ENCODE measurements at regions not wholly inside any gene's neighbourhood (a gene's known extent, or its start where the extent isn't known, plus 50 kb on each side); places are given as distances from the start of the nearest gene placed in this dataset.
"Not testable (repeated sequence)": the region's sequence is repeated elsewhere in the genome, so short reads cannot be mapped to it uniquely, and the experiment has no call there.

DNA sequence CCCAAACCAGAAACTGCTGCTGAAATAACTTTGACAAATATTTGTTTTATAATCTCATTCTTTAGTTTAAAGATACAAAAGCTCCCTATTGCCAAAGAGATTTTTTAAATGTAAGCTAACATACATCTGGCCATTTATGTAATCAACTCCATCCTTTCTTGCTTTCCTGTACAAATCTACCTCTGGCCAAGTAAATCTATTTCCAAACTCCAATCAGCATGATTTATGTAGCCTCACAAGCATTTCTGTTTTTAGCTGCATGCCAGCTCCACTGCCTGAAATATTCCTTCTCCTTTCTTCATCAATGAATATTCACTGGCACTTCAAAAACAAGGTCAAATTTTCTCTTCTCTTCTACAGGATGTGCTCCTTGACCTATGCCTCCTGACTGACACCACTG lies 80.0 kb downstream of the SHOX2 start:
- no peak for DNase-seq

DNA sequence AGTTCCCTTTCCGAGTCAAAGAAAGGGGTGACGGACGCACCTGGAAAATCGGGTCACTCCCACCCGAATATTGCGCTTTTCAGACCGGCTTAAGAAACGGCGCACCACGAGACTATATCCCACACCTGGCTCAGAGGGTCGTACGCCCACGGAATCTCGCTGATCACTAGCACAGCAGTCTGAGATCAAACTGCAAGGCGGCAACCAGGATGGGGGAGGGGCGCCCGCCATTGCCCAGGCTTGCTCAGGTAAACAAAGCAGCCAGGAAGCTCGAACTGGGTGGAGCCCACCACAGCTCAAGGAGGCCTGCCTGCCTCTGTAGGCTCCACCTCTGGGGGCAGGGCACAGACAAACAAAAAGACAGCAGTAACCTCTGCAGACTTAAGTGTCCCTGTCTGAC lies 86.3 kb downstream of the SHOX2 start:
- DNase-seq = not testable (repeated sequence)

- DNase-seq = no peak
These were observed 87.8 kb downstream of the SHOX2 start for GRCh38 chr3:158018462-158018861.

DNA sequence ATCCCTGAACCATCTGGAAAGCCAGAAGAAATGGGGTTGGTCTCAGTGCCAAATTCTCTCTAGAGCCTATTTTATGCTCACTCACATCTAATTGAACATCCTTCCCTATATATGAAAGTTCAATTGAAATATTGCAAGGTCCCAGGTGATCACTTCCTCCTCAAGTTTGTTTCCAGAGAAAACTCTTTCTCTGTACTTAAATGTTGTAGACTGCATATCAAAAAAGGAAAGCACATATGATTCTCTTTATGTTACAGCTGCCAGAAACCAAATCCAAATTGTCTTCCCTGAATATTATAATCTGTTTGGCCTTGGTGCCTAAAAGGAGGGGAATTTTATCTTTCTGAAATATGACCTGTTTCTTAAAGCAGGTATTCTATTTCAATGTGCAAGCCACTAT lies 93.3 kb downstream of the SHOX2 start:
- no peak for DNase-seq

- no peak for DNase-seq
These were observed 100.7 kb downstream of the SHOX2 start for GRCh38 chr3:158005391-158006100.

DNA sequence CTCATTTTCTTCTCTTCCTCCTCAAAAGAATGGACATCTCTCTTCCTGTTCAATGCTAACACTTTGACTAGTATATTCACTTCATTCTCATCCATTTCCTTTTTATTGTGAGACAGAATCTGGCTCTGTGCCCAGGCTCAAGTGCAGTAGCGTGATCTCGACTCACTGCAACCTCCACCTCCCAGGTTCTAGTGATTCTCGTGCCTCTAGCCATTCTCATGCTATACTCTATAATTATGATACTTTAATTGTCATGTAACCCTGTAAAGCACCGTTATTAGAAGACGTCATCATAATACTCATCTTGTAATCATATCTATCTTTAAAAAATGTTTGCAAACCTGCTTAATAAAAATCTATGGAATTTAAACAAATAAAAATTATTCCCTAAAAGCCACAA lies 107.0 kb downstream of the SHOX2 start:
- DNase-seq = no peak

- DNase-seq = no peak
These were observed 123.9 kb downstream of the SHOX2 start for GRCh38 chr3:157982359-157982758.

GRCh38 chr3:157981819-157982218 lies 124.4 kb downstream of the SHOX2 start:
- no peak for DNase-seq

GRCh38 chr3:157979022-157979421 lies 127.2 kb downstream of the SHOX2 start:
- no peak for DNase-seq

- no peak for DNase-seq
These were observed 144.6 kb downstream of the SHOX2 start for GRCh38 chr3:157961665-157962064.

- DNase-seq = no peak
These were observed 147.8 kb downstream of the SHOX2 start for GRCh38 chr3:157958457-157958856.

- no peak for DNase-seq
These were observed 149.4 kb downstream of the SHOX2 start for GRCh38 chr3:157956850-157957249.

- no peak for DNase-seq
These were observed 150.0 kb downstream of the SHOX2 start for GRCh38 chr3:157956176-157956575.

- no peak for DNase-seq
These were observed 152.7 kb downstream of the SHOX2 start for GRCh38 chr3:157953565-157953964.

DNA sequence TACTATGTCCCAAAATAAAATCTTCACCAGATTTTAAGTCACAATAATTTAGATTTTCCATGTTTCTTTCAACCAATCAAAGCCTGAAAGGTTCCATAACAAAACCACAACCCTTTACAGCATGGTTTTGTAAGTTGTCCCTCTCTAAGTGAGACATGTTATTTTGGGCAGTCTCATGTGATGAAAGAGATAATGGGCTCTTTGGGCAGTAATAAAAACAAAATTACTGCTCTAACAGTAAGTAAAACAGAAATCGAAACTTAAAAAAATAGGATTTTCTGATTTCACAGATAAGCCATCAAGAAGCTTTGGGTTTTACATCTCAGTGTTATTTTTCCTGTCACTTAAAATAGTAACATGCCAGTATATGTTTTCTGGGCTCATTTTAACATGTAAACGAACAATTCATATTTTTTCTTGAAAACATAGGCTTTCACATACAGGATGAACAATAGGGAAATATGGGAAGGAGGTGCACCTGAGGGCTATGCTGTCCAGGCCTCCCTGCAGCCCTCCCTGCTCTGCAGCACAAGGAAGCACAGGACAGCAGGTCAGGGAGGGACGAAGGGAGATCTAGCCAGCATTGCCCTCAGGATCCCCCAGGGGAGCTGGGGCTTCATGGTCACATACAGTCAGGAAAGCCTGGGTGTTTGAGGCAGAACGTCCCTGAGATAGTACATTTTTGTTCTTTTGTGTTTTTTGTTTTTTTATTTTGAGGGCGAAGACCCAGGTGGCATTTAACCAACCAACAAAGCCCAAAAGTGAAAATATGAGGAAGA lies 157.4 kb downstream of the SHOX2 start:
- DNase-seq = no peak

GRCh38 chr3:157939166-157939565 lies 167.1 kb downstream of the SHOX2 start:
- no peak for DNase-seq

DNA sequence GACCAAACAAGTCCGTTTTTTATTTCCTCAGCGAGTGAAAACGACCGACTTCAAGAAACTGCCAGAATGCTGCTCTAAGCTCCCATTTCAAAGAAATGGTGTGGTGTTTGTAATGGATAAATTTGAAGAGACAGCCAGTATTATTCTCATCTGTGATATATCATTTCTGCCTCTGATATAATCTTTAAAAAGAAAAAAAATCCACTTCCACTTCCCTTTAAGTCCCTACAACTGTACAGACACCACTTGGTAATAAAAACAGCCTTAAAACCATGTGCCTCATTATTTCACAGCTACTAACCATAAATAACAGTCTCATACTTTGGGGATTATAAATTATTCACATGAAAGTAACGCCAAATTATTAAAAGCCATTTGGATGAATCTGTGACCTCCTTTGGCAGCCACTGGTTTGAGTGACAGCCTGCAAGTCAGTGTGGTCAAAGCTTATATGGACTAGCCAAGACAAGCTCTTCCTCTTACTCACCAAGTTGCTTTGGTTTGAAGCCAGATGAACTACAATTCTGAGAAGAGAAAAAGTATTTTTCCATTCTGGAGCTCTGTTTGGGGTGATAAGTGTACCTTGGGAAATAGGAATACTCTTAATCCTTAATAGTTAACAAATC lies 168.0 kb downstream of the SHOX2 start:
- DNase-seq = no peak

DNA sequence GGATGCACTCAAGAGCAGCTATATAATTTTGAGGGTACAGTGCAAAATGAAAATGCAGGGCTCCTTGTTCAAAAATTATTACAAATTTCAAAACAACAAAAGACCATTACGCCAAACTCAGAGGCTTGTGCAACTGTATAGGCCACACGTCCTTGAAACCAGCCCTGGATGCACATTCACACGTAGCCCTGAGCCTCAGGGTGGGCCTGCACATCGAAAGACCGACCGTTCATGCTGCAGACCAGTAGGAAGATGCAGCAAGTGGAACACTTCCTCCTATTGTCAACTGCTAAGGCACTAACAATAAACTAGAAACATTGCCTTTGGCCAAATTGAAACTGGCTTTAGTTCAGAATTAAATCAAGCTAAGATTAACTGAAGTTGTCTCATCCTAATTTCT lies 174.7 kb downstream of the SHOX2 start:
- no peak for DNase-seq

GRCh38 chr3:157930000-157930780 lies 176.0 kb downstream of the SHOX2 start:
- no peak for DNase-seq

DNA sequence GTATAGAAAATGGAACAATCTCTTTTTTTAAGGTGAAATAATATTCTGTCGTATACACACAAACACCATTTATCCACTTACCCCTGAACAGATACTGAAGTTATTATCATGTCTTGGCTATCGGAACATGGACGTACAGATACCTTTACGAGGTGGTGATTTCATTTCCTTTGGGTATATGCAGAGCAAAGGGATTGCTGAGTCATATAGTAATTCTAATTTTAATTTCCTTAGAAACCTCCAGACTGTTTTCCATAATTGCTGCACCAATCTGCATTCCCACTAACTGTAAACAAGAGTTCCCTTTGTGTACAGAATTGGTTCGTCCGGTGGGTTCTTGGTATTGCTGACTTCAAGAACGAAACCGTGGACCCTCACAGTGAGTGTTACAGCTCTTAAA lies 179.4 kb downstream of the SHOX2 start:
- no peak for DNase-seq

GRCh38 chr3:157922614-157923013 lies 183.6 kb downstream of the SHOX2 start:
- DNase-seq = no peak

- DNase-seq = peak; percentile 21
These were observed 184.4 kb downstream of the SHOX2 start for GRCh38 chr3:157921811-157922210.
